IMR-90 (cell line): ENCODE measurements at regions not wholly inside any gene's neighbourhood (a gene's known extent, or its start where the extent isn't known, plus 50 kb on each side); places are given as distances from the start of the nearest gene placed in this dataset.

Experiments
- ATAC-seq: fragments of 200-7000 bp; cut with Tn5 transposase; 2 replicates; pipeline ENCODE4 v1.9.1; 2020; ENCODE audit warnings: low read depth, mild to moderate bottlenecking, moderate library complexity
- BruUV-seq: library from RNA; stranded (reverse); fragments of 400-500 nt; replicated peaks from 2 replicates; lab custom pipeline; 2021; lab: Mats Ljungman, UMichigan
- CTCF ChIA-PET: fragments of 300-600 bp; formaldehyde crosslinking; extraction: SDS; loops from one replicate; lab custom pipeline; 2021; ENCODE audit warnings: antibody characterized with exemption; lab: Yijun Ruan, JAX
- POLR2A ChIA-PET: fragments of 300-600 bp; sonication (Branson Sonifier 250); formaldehyde crosslinking; loops from one replicate; lab custom pipeline; 2022; ENCODE audit warnings: antibody characterized with exemption; ENCODE audit not compliant: unreplicated experiment; lab: Charles Lee
- DNase-seq: peaks from one replicate; pipeline ENCODE4 v3.0.0; 2013
- H2AFZ ChIP-seq: replicated peaks from 2 replicates; pipeline ENCODE3; 2013; ENCODE audit warnings: low read length, mild to moderate bottlenecking; ENCODE audit not compliant: poor library complexity
- H2AK5ac ChIP-seq: 2 replicates; pipeline ENCODE4 v1.6.1; 2013; ENCODE audit warnings: low read depth, low read length, inconsistent platforms
- H2AK9ac ChIP-seq: replicated peaks from 2 replicates; pipeline ENCODE3; 2013; ENCODE audit warnings: mild to moderate bottlenecking, low read depth, low read length, moderate library complexity; ENCODE audit not compliant: poor library complexity
- H2BK120ac ChIP-seq: 2 replicates; pipeline ENCODE4 v1.6.1; 2013; ENCODE audit warnings: low read depth, low read length, inconsistent platforms
- H2BK15ac ChIP-seq: 3 replicates; pipeline ENCODE4 v1.6.1; 2013; ENCODE audit warnings: low read depth, low read length, inconsistent platforms
- H2BK20ac ChIP-seq: 2 replicates; pipeline ENCODE4 v1.6.1; 2013; ENCODE audit warnings: low read depth, mild to moderate bottlenecking, inconsistent platforms, low read length, moderate library complexity
- H2BK5ac ChIP-seq: 2 replicates; pipeline ENCODE4 v1.6.1; 2013; ENCODE audit warnings: mild to moderate bottlenecking, low read depth, low read length, inconsistent platforms; ENCODE audit not compliant: poor library complexity, severe bottlenecking
- H3K14ac ChIP-seq: replicated peaks from 2 replicates; pipeline ENCODE4 v1.6.1; 2013; ENCODE audit warnings: low read depth, low read length, inconsistent platforms
- H3K18ac ChIP-seq: 2 replicates; pipeline ENCODE4 v1.6.1; 2013; ENCODE audit warnings: low read depth, low read length, control low read depth
- H3K23ac ChIP-seq: 2 replicates; pipeline ENCODE4 v1.6.1; 2013; ENCODE audit warnings: low read depth, low read length, inconsistent platforms
- H3K27ac ChIP-seq: 2 replicates; pipeline ENCODE4 v1.5.1; 2013; ENCODE audit warnings: mild to moderate bottlenecking, control low read depth, low read length; ENCODE audit not compliant: insufficient read depth
- H3K27me3 ChIP-seq: 2 replicates; pipeline ENCODE4 v1.6.1; 2013; ENCODE audit warnings: low read length; ENCODE audit not compliant: control insufficient read depth, insufficient read depth
- H3K36me3 ChIP-seq: 2 replicates; pipeline ENCODE4 v1.6.1; 2013; ENCODE audit warnings: low read length, mixed read lengths; ENCODE audit not compliant: control insufficient read depth, insufficient read depth
- H3K4ac ChIP-seq: 2 replicates; pipeline ENCODE4 v1.6.1; 2013; ENCODE audit warnings: low read depth, low read length, inconsistent platforms
- H3K4me1 ChIP-seq: 2 replicates; pipeline ENCODE4 v1.6.1; 2013; ENCODE audit warnings: low read length, mixed read lengths; ENCODE audit not compliant: control insufficient read depth, insufficient read depth
- H3K4me2 ChIP-seq: 2 replicates; pipeline ENCODE4 v1.6.1; 2013; ENCODE audit warnings: low read depth, mild to moderate bottlenecking, control low read depth, low read length, moderate library complexity
- H3K4me3 ChIP-seq: 2 replicates; pipeline ENCODE4 v1.5.1; 2013; ENCODE audit warnings: low read depth, mild to moderate bottlenecking, control low read depth, low read length, moderate library complexity; ENCODE audit not compliant: insufficient read depth
- H3K56ac ChIP-seq: 2 replicates; pipeline ENCODE4 v1.6.1; 2013; ENCODE audit warnings: low read length, inconsistent platforms; ENCODE audit not compliant: insufficient read depth; ENCODE audit errors: extremely low read depth
- H3K79me1 ChIP-seq, 2 experiments: 2 replicates each; pipeline ENCODE4 v1.6.1; 2013; ENCODE audit warnings: low read length in 2 of 2, inconsistent platforms in 1 of 2, low read depth in 1 of 2
- H3K9ac ChIP-seq: 2 replicates; pipeline ENCODE4 v1.6.1; 2013; ENCODE audit warnings: low read depth, low read length, control low read depth
- H3K9me1 ChIP-seq: 2 replicates; pipeline ENCODE4 v1.6.1; 2013; ENCODE audit warnings: low read length, inconsistent platforms; ENCODE audit not compliant: insufficient read depth
- H3K9me3 ChIP-seq: 2 replicates; pipeline ENCODE4 v1.6.1; 2013; ENCODE audit warnings: low read length; ENCODE audit not compliant: control insufficient read depth, insufficient read depth
- H4K20me1 ChIP-seq: 2 replicates; pipeline ENCODE4 v1.6.1; 2013; ENCODE audit warnings: low read length, inconsistent platforms; ENCODE audit not compliant: insufficient read depth
- H4K5ac ChIP-seq: 2 replicates; pipeline ENCODE4 v1.6.1; 2013; ENCODE audit warnings: mild to moderate bottlenecking, low read depth, low read length, control low read depth
- H4K8ac ChIP-seq, 2 experiments: 2 replicates each; pipeline ENCODE4 v1.6.1; 2013; ENCODE audit warnings: low read depth in 2 of 2, low read length in 2 of 2, control low read depth in 1 of 2, inconsistent platforms in 1 of 2
- H4K91ac ChIP-seq: 2 replicates; pipeline ENCODE4 v1.6.1; 2013; ENCODE audit warnings: low read depth, low read length, inconsistent platforms; ENCODE audit not compliant: insufficient read depth
- FOS ChIP-seq: fragments of 150-350 bp; IDR thresholded peaks from 2 replicates; pipeline ENCODE4 v1.6.1; 2016; ENCODE audit warnings: low read depth, low read length
- MAZ ChIP-seq: IDR thresholded peaks from 2 replicates; pipeline ENCODE4 v1.6.1; 2012; ENCODE audit warnings: low read depth, mild to moderate bottlenecking, low read length, improper control_type of control experiment, moderate library complexity, borderline replicate concordance
- RCOR1 ChIP-seq: IDR thresholded peaks from 2 replicates; pipeline ENCODE4 v1.6.1; 2012; ENCODE audit warnings: mild to moderate bottlenecking, low read length, improper control_type of control experiment; ENCODE audit not compliant: insufficient replicate concordance
- RFX5 ChIP-seq: IDR thresholded peaks from 2 replicates; pipeline ENCODE4 v1.8.0; 2012; ENCODE audit warnings: low read depth, mild to moderate bottlenecking, low read length, moderate library complexity
- SMC3 ChIP-seq: fragments of 150-350 bp; IDR thresholded peaks from 2 replicates; pipeline ENCODE4 v1.6.1; 2016; ENCODE audit warnings: low read depth, mild to moderate bottlenecking, antibody characterized with exemption, low read length, moderate library complexity
- WGBS, 2 experiments: methylation state at CpG; one replicate each; pipeline versions ENCODE4 v1.1.5 to v1.1.7; 2013; ENCODE audit warnings: missing lambda C conversion rate in 2 of 2; ENCODE audit not compliant: insufficient read length in 1 of 2; ENCODE audit errors: extremely low coverage in 2 of 2; 5-methylcytosine and 5-hydroxymethylcytosine counted together
- dilution Hi-C: fragments of 300-500 bp; cut with HindIII; formaldehyde crosslinking; loops from one replicate; pipeline ENCODE4 v1.14.3; 2018; ENCODE audit warnings: low sequenced_read_pairs; ENCODE audit not compliant: unreplicated experiment
- in situ Hi-C: fragments of 300-500 bp; cut with MboI; formaldehyde crosslinking; loops from 3 replicates; pipeline ENCODE4 v1.14.3; 2019; ENCODE audit warnings: low sequenced_read_pairs, inconsistent platforms, mixed read lengths
- intact Hi-C: fragments of 100-400 bp; cut with micrococcal nuclease; formaldehyde crosslinking; loops from 2 replicates; pipeline ENCODE4 v1.10.0; 2022
- TF ChIP-seq, protein P1 (sequence below): conservative IDR thresholded peaks from 2 replicates; pipeline ENCODE4 v1.5.1; 2012; ENCODE audit warnings: mild to moderate bottlenecking, low read depth, low read length, improper control_type of control experiment
- TF ChIP-seq, protein P2 (sequence below): fragments of 150-350 bp; IDR thresholded peaks from 2 replicates; pipeline ENCODE4 v1.6.1; 2017; ENCODE audit warnings: mild to moderate bottlenecking, antibody characterized with exemption, low read length, low read depth

DNA sequence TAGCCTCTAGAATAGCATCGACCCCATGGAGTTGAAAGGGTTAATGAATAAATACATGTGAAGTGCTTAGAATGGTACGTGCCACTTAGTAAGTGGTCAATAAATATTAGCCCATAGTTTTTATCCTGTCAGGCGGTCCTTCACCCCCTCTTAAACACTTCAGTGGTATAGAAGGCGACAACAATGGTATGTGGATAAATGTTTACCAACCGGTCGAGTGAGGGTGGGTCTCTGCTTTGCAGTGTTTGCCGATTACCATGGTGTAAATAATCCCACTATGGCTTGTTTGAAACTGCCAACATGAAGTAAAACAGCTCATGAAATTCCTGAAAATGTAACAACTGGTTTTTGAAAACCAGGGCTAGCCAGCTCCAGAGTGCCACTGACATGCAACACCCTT is 541.2 kb downstream of the BUD13 start:
- Histone ChIP-seq H4K5ac (no peak overlapping the region), H3K56ac (no peak overlapping the region), H4K91ac (no peak overlapping the region), H2AK5ac (no peak overlapping the region), H3K4me2 (no peak overlapping the region), H3K36me3 (no peaks in the 10 kb centered on the region), H3K14ac (no peak overlapping the region), H3K9ac (no peak overlapping the region), H2BK15ac (no peak overlapping the region), H3K18ac (no peak overlapping the region), H3K79me1 (no peaks in the 10 kb centered on the region), H3K9me1 (no peaks in the 10 kb centered on the region), H4K20me1 (no peaks in the 10 kb centered on the region), H3K4ac (no peak overlapping the region), H2BK5ac (no peak overlapping the region), H2AFZ (no peak overlapping the region), H3K9me3 (no peaks in the 10 kb centered on the region), H2BK120ac (no peak overlapping the region), H3K4me1 (no peaks in the 10 kb centered on the region), H3K23ac (no peak overlapping the region), H2AK9ac (no peak overlapping the region), H3K27me3 (no peaks in the 10 kb centered on the region), H2BK20ac (no peak overlapping the region), H4K8ac (no peak overlapping the region), H3K4me3 (no peak overlapping the region), H3K27ac (no peak overlapping the region)
- no peak for DNase-seq
- no TSS peak for BruUV-seq
- CTCF ChIA-PET: interaction anchor here (0.7 kb wide), 1 partner anchor 15 kb away, joined by 3 read pairs; no protein-coding TSS in a partner anchor
- POLR2A ChIA-PET: no interaction called here
- TF ChIP-seq FOS (no peak), SMC3 (no peak), RCOR1 (no peak), RFX5 (no peak), MAZ (no peak)
- TF ChIP-seq, protein P1, sequence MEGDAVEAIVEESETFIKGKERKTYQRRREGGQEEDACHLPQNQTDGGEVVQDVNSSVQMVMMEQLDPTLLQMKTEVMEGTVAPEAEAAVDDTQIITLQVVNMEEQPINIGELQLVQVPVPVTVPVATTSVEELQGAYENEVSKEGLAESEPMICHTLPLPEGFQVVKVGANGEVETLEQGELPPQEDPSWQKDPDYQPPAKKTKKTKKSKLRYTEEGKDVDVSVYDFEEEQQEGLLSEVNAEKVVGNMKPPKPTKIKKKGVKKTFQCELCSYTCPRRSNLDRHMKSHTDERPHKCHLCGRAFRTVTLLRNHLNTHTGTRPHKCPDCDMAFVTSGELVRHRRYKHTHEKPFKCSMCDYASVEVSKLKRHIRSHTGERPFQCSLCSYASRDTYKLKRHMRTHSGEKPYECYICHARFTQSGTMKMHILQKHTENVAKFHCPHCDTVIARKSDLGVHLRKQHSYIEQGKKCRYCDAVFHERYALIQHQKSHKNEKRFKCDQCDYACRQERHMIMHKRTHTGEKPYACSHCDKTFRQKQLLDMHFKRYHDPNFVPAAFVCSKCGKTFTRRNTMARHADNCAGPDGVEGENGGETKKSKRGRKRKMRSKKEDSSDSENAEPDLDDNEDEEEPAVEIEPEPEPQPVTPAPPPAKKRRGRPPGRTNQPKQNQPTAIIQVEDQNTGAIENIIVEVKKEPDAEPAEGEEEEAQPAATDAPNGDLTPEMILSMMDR: no peak
- TF ChIP-seq, protein P2, sequence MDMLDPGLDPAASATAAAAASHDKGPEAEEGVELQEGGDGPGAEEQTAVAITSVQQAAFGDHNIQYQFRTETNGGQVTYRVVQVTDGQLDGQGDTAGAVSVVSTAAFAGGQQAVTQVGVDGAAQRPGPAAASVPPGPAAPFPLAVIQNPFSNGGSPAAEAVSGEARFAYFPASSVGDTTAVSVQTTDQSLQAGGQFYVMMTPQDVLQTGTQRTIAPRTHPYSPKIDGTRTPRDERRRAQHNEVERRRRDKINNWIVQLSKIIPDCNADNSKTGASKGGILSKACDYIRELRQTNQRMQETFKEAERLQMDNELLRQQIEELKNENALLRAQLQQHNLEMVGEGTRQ: no peak
- 50% methylated on average over 1 of the region's 7 CpGs; no CpG with 5 or more reads in 1 of the 2 experiments for WGBS, 2 experiments
- ATAC-seq: no peak
- intact Hi-C loops (no loop called here), dilution Hi-C loops (no loop called here), in situ Hi-C loops (no loop called here)
